HG02642 (cell line): ENCODE measurements at regions not wholly inside any gene's neighbourhood (a gene's known extent, or its start where the extent isn't known, plus 50 kb on each side); places are given as distances from the start of the nearest gene placed in this dataset.
"Not testable (repeated sequence)": the region's sequence is repeated elsewhere in the genome, so short reads cannot be mapped to it uniquely, and the experiment has no call there.

ENCODE experiments used
- ATAC-seq: cut with Tn5 transposase; IDR thresholded peaks from one replicate; pipeline ENCODE4 v1.9.1; 2021; ENCODE audit warnings: mild to moderate bottlenecking; ENCODE audit not compliant: unreplicated experiment, poor library complexity

- no peak for ATAC-seq
Observed at GRCh38 chr18:1751249-1751648, 820.1 kb downstream of the METTL4 start.

- no peak for ATAC-seq
Observed at GRCh38 chr18:1760901-1761300, 810.4 kb downstream of the METTL4 start.

GRCh38 chr18:1774261-1774660, 797.0 kb downstream of the METTL4 start:
- no peak for ATAC-seq

- ATAC-seq: no peak
Observed at GRCh38 chr18:1777843-1778242, 793.5 kb downstream of the METTL4 start.

DNA sequence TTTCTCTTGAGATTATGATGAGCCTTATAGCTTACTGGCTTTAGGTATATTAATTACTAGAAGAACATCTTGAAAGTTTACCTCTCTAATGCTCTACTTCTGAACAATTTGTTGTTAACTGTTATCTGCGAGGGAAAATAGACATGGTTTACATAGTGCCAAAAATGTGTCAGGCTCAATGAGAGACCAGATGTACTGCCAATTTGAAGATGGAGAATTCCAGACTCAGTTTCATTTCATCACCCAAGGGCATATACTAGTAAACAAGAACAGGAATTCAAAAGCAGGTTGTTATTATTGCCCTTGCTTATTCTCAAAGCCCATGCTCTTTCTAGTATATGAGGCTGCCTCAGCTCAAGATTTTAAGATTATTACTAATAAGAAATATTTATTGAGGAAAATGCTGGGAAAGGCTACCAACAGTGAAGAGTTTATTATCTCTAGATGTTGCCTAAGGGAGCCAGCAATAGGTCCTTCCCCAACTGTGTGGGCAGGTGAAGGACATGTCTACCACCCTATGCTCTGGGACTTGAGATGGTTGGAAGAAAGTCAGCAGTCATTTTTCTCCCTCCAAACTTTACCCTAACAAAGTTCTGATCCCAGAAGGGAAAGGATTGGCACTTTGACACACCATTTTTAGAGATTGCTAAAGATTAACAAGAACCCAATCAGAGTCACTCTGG, 792.7 kb downstream of the METTL4 start:
- no peak for ATAC-seq

DNA sequence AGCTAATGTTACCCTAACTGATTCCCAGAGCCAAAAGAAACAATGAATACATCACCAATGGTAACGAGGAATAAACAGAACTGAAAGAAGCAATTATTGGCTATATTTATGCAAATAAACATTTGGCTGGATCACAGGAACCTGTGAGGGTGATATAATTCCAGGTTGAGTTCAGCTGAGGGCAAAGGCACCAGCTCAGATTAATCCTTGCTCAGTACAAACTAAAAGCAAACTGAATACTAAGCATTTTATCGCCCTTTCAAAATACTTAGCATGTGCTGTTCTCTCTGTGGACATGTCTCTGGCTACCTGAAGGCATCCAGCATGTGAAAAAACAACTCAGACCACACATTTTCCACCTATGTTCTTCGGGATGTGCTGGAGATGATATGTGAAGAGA, 791.7 kb downstream of the METTL4 start:
- ATAC-seq: no peak

DNA sequence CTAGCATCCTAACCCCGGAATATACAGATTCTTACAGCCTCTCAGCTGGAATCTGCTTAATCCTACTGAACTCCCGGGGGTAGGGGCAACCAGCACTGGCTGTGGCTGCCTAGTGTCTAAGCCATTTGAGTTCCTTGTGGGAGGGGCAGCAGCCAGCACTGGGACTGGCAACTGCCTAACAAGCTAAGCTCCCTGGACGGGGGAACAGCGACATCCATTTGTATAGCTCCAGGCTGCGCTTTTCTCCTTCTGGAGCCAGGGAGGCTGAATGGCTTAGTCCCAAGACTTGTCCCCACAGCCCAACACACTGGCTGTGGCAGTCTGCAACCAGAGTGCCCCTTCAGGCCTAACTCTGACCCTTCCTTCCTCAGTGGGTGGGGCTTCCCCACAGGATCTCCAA, 787.2 kb downstream of the METTL4 start:
- ATAC-seq: no peak

- not testable (repeated sequence) for ATAC-seq
Observed at GRCh38 chr18:1785980-1786379, 785.3 kb downstream of the METTL4 start.

DNA sequence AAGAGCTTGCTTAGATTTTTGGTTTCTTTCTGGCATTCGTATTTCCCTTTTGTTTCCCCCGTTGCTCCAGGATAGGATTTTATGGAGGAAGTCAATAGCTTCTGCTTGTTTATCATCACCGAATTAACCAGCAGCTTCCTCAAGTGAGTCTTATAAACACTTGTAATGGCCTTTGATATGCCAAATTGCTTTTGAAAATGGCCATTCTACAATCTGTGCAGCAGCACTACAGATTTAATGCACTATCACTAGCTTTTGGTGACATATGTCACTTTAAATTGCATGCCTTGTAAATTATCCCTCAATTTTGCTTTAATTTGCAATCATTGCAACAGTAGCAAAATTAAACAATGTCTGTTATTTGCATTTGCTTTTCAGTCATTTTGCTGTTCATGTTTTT, 774.7 kb downstream of the METTL4 start:
- no peak for ATAC-seq

GRCh38 chr18:1797235-1797634, 774.1 kb downstream of the METTL4 start:
- ATAC-seq: no peak

- ATAC-seq: no peak
Observed at GRCh38 chr18:1805521-1805920, 765.8 kb downstream of the METTL4 start.

GRCh38 chr18:1806884-1807615, 764.3 kb downstream of the METTL4 start:
- ATAC-seq: no peak

GRCh38 chr18:1811282-1811681, 760.0 kb downstream of the METTL4 start:
- no peak for ATAC-seq

DNA sequence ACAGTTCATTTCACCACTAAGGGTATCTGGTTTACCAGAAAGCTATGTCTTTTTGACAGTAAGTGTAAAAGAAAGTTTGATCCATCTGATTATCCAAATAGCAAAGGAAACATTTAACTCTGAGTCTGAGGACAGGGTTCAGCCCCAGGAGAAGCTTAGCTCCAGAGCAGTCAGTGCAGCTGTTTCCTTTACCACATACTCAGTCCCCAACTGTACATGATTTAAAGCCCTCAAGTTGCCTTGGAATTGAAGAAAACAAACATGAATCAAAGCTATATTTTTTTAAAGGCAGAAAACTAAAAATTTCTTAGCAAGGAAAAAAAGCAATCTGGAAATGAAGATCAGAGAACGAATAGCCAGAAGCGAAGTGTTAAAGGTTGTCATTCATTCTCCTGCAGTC, 746.0 kb downstream of the METTL4 start:
- ATAC-seq: no peak

DNA sequence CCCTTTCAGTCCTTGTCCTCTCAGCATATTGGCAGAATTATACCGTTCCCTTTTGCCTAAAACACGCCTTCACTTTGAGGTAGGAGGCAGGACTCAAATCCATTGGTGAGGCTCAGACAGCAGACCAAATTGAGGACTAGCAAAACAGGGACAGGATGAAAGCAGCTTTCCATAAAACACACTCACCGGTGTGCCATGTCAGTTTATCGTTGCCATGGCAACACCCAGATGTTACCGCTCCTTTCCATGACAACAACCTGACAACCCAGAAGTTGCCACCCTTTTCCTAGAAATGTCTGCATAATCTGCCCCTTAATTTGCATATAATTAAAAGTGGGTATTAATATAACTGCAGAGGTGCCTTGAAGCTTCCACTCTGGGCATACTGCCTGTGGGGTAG, 730.4 kb downstream of the METTL4 start:
- no peak for ATAC-seq

- no peak for ATAC-seq
Observed at GRCh38 chr18:1846640-1847039, 724.7 kb downstream of the METTL4 start.

DNA sequence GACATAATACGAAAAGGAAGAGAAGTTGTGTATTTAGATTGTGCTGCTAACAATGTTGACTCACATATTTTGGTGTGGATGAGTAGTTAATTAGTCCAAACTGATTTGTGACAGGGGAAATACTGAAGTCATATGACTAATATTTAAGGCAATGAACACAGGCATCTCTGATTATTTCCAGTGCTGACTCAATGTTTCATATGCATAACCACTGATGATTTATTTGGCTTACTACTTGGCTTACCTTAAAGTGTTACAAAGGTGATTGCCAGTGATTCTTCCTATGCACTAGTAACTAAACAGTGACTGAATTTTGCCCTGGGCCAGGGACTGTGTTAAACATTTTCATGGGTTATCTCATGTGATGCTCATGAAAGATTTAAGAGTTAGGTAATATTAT, 722.6 kb downstream of the METTL4 start:
- ATAC-seq: no peak

GRCh38 chr18:1849386-1849785, 721.9 kb downstream of the METTL4 start:
- no peak for ATAC-seq

GRCh38 chr18:1857281-1857680, 714.0 kb downstream of the METTL4 start:
- ATAC-seq: not testable (repeated sequence)

- ATAC-seq: no peak
Observed at GRCh38 chr18:1861473-1861872, 709.8 kb downstream of the METTL4 start.

GRCh38 chr18:1865869-1866268, 705.4 kb downstream of the METTL4 start:
- no peak for ATAC-seq

DNA sequence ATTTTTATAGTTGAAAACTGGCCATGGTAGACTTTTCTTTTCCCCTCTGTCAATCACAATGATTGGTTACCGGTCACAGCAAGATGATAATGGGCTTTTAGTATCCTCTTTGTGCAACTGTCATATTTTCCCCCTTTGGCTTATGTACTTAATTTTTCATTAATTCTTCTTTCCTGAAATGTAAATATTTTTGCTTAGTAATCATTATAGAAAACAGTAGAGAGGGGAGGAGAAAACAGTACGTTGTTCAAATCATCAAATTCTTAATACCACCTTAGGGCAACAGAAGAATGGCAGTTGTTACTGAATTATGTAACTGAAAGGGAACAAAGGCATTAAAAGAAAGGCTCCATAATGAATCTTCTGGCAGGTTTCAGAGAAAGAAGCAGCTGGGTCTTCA, 699.0 kb downstream of the METTL4 start:
- no peak for ATAC-seq
